SKM-1 treated with dmso at 0.1 percent for 144 hours (cell line): ENCODE measurements at regions not wholly inside any gene's neighbourhood (a gene's known extent, or its start where the extent isn't known, plus 50 kb on each side); places are given as distances from the start of the nearest gene placed in this dataset.
"Not testable (repeated sequence)": the region's sequence is repeated elsewhere in the genome, so short reads cannot be mapped to it uniquely, and the experiment has no call there.

Source experiments
- DNase-seq: peaks from one replicate; lab custom pipeline; 2025; ENCODE audit not compliant: unreplicated experiment; lab: John Stamatoyannopoulos, UW

GRCh38 chr7:3135626-3136025 lies 92.0 kb upstream of the CARD11 start:
- DNase-seq, result no peak

DNA sequence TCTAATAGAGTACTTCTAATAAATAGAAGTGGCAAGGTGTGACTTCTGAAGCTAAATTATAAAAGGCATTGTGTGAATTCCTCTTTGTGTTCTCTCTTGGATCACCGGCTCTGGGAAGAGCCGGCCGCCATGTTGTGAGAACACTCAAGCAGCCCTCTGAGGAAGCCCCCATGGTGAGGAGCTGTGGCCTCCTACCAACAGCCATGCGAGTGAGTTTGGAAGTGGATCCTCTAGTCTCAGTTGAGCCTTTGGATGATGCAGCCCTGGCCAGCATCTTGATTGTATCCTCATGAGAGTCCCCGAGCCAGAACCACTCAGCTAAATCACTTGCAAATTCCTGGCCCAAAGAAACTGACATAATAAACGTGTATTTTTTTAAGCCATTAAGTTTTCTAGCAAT lies 94.5 kb upstream of the CARD11 start:
- DNase-seq, result no peak

- DNase-seq, result no peak
Measured at GRCh38 chr7:3138997-3139396, 95.3 kb upstream of the CARD11 start.

GRCh38 chr7:3140834-3141233 lies 97.2 kb upstream of the CARD11 start:
- no peak for DNase-seq

DNA sequence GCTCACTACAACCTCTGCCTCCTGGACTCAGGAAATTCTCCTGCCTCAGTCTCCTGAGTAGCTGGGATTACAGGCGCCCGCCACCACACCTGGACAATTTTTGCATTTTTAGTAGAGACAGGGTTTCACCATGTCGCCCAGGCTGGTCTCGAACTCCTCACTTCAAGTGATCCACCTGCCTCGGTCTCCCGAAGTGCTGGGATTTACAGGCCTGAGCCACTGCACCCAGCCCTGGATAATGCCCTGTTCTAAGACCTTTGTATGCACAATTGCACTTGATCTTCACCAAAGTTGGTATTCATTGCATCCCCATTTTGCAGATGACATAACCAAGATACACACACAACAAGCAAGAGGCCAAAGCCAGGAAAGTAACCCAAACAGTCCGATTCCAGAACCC lies 97.7 kb upstream of the CARD11 start:
- no peak for DNase-seq

GRCh38 chr7:3143869-3144775 lies 100.5 kb upstream of the CARD11 start:
- no peak for DNase-seq

DNA sequence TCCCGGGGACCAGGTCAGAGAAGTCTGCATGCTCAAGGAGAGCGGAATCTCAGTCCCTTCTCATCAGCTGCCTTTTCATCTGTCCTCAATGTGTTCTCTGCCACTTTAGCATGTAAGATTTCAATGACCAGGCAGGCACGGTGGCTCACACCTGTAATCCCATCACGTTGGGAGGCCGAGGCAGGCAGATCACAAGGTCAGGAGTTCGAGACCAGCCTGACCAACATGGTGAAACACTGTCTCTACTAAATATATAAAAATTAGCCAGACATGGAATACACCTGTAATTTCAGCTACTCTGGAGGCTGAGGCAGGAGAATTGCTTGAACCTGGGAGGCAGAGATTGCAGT lies 101.1 kb upstream of the CARD11 start:
- DNase-seq, result not testable (repeated sequence)

DNA sequence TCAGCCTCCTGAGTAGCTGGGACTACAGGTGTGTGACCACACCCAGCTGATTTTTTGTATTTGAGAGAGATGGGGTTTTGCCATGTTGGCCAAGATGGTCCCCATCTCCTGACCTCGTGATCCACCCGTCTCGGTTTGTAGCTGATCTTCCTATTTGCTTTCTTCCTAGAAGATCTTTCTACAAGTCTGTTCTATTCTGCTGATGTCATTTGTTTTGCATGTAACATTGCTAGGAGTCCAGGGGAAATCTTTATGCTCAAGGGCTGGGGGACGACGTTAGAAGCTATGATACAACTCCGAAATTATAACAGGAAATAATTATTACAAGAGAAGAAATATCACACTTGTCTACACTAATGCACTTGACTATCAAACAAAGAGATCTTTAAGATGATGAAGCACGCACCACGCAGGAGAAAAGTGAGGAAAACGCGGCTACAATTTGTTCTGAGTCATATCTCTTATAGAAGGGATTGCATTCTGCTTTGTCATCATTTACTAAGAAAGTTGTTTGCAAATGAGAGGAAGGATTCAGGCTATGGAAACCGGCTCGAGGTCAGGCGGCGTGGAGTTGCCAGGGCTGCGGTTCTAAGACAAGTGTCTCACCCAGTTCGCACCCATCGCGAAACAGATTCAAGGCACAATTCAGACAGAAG lies 103.0 kb upstream of the CARD11 start:
- no peak for DNase-seq

DNA sequence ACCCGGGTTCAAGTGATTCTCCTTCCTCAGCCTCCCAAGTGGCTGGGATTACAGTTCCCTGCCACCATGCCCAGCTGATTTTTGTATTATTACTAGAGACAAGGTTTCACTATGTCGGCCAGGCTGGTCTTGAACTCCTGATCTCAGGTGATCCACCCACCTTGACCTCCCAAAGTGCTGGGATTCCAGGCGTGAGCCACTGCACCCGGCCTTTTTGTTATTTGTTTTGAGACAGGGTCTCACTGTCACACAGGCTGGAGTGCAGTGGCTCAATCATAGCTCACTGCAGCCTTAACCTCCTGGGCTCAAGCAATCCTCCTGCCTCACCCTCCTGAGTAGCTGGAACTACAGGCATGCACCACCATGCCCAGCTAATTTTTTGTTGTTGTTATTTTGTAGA lies 104.8 kb upstream of the CARD11 start:
- DNase-seq, result not testable (repeated sequence)

DNA sequence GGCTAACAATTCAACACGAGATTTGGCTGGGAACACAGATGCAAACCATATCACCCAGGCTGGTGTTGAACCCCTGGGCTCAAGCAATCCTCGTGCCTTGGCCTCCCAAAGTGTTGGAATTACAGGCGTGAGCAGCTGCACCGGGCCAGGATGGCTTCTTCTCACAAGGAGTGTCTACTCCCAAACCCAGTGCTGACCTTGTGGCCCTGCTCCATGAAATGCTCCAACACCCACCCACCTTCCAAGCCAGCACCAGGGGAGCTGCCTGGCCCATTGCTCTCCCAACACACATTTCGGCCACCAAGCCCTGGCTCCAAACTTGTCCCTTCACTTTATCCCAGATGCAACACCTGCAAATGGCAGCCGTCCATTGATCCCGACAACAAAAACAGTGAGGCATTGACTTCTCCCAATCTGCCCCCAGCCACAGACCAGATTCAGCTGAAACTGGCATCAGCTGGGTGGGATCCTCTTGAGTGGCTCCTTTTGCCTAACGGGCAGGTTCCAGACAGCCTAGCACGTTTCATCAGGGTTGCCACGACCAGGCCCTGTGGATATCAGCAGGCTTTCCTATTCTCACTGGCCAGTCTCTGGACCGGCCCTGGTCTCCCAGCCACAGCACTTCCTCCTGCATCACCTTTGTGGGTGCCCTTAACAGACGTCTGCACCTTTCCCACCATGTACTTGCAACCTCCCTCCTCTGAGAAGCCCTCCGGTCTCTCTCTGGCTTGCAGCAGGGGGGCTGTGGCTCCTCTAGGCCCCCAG lies 105.7 kb upstream of the CARD11 start:
- DNase-seq, result no peak

DNA sequence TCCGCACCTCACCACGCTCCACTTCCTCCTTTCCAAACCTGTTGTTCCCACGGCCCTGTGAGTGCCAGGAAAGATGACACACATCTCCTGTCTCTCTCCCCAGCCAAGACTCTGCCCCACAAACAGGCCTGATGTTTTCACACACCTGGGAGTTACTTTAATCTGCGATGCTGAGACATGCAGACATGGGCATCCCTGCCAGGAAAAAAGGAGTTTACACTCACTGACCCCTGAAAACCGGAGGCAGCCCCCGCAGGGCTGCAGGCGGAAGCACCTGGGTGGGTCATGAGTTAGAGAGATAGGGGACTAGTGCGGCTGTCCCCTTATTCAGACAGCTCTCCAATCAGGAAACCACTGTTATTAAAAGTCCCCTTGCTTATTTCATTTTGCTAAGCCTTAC lies 106.4 kb upstream of the CARD11 start:
- no peak for DNase-seq

DNA sequence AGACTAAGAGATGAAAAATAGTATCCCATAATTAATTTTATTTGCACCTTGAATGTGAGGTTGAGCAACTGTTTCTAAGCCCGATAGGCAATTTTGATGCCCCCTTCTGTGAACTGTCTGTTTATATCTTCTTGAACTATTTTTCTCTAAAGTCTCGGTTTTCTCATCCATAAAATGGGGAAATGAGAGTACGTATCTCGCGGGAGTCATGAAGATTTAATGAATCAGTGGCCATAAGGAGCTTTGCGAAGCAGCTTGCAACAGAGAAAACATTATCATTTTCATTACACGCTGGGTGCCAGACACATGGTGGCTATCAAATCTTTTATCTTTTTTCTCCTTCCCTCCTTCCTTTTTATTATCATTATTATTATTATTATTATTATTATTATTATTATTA lies 108.1 kb upstream of the CARD11 start:
- DNase-seq, result no peak

DNA sequence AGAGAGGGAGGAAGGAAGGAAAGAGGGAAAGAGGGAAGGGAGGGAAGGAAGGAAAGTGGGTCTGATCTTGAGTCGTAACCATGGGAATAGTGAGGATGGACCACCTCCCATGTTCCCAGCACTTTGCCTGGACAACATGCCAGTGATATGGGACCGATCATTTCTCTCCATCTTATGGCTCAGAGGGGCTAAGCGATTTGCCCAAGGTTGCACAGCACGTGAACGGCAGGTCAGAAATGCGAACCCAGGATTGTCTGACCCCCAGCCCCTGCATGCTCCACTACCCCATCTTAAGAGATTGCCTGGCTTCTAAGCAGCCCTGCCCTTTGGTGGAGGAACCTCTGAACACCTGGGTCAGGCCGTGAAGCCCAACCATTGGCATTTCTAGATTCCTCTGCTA lies 109.0 kb upstream of the CARD11 start:
- DNase-seq, result no peak

- no peak for DNase-seq
Measured at GRCh38 chr7:3153118-3153517, 109.5 kb upstream of the CARD11 start.

GRCh38 chr7:3154317-3154716 lies 110.7 kb upstream of the CARD11 start:
- no peak for DNase-seq

DNA sequence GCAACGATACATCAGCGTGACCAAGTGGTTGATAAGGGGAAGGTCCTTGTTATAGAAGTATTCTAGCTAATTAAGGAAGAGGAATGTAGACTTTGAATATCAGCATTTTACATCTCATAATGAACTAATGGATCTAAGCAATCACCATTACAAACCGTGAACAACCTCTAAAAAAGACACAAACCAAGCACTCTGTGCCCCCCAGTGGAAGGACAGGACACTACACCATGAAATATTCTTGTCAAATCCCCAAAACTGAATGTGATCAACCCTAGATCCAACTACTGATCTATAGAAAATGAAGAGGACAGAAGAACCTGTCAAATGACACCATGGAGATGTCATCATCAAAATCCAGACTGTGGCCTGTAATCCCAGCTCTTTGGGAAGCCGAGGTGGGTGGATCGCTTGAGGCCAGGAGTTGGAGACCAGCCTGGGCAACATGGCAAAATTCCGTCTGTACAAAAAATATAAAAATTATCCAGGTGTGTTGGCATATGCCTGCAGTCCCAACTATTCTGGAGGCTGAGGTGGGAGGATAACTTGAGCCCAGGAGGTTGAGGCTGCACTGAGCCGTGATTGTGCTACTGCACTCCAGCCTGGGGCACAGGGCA lies 111.3 kb upstream of the CARD11 start:
- DNase-seq, result peak; percentile 13

DNA sequence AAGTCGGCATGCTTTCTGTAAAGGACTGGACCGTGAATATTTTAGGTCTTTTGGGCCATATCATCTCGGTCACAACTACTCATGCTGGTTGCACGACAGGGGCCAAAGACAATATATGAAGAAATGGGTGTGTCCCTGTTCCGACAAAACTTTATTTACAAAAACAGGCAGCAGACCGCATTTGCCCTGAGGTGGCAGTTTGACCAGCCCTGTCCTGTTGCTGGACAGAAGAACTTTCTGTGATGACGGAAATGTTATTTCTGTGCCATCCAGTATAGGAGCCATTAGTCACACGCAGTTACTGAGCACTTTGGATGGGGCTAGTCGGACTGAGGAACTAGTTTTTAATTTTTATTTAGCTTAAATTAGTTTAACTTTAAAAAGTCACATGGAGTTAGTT lies 112.8 kb upstream of the CARD11 start:
- DNase-seq, result no peak

DNA sequence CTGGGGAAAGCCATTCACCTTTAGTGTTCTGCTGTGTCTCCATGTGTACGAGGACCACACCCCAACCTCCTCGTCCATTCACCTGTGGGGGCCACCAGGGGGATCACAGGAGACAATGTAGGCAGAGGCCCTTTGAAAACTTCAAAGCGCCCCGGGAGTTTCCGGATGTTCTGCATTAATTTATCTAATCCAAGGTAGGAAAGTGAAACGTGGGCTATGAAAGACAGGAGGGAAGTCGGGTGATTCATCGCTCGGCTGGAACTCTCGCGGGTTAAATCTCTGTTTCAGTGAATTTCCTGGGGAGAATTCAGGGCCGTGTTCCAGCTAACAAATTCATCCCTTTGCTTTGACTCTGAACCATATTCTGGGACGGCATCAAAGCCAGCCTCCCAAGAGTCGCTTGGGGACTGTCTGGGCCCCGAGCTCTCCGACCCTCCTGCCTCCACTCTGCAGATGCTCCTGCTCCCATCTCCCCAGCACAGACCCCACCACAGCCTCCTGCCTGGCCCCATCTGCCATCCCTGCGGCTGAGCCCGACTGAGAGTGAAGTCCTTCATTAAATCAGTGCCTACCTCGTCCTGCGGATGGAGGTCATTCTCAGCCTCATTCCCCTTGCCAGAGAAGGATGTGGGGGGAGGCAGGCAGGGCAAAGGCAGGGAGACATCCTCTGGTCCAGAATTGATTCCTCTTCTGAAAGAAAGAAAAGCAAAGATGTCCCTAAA lies 114.1 kb upstream of the CARD11 start:
- no peak for DNase-seq

- DNase-seq, result no peak
Measured at GRCh38 chr7:3158341-3158760, 114.7 kb upstream of the CARD11 start.

GRCh38 chr7:3159039-3159438 lies 115.4 kb upstream of the CARD11 start:
- DNase-seq, result no peak

DNA sequence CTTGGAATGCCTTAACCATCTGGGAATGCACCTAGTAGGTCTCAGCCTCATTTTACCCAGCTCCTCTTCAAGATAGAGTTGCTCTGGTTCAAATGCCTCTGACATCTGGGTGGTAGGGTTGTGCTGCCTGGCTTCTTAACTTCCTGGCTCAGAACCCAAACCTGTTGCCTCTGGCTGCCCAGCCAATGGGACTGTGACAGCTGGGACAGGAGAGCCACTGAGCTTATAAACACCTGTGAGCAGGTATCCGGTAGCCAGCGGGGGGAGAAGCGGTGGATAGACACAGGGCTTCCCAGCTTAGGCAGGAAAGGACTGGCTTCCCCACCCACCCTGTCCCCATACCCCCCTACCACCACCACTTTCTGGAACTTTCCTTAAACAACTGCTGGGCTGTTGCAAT lies 115.8 kb upstream of the CARD11 start:
- no peak for DNase-seq
